ENCODE measurements at regions not wholly inside any gene's neighbourhood (a gene's known extent, or its start where the extent isn't known, plus 50 kb on each side); places are given as distances from the start of the nearest gene placed in this dataset.

- Histone ChIP-seq H3K27ac (ENCODE audit: low read depth, low read length) (no peak overlapping the region), H3K27me3 (ENCODE audit: control insufficient read depth in 2 of 2, insufficient read depth in 2 of 2, low read length in 2 of 2) (no peaks in the 10 kb centered on the region), H3K4me1 (ENCODE audit: control insufficient read depth in 2 of 2, insufficient read depth in 2 of 2, low read length in 2 of 2) (no peaks in the 10 kb centered on the region), H3K4me3 (ENCODE audit: low read length) (no peak overlapping the region), H3K9me3 (ENCODE audit: control insufficient read depth in 2 of 3, low read length in 3 of 3) (no peaks in the 10 kb centered on the region), H3K36me3 (ENCODE audit: control insufficient read depth in 2 of 3, insufficient read depth in 3 of 3, low read length in 3 of 3) (no peaks in the 10 kb centered on the region)
- H3K36me3 Mint-ChIP-seq = peaks cover 0 to 5% (median under 1%) of the 10 kb centered on the region in 5 donors
- no peak overlapping the region for H3K27ac Mint-ChIP-seq
- ATAC-seq = no peak
- intact Hi-C loops (cut with micrococcal nuclease) = no loop called here
- H3K9me3 Mint-ChIP-seq = peaks cover 0 to 9% (median 2%) of the 10 kb centered on the region in 11 donors
- H3K4me1 Mint-ChIP-seq = peaks cover 0 to 10% (median 0%) of the 10 kb centered on the region in 7 donors
- peaks cover 0 to 16% (median 0%) of the 10 kb centered on the region in 5 donors for H3K27me3 Mint-ChIP-seq
- no peak overlapping the region for H3K4me3 Mint-ChIP-seq
- ChIA-PET POLR2A (no interaction called here), CTCF (no interaction called here)
- no peak for DNase-seq
These were observed 173.7 kb downstream of the ERCC6L2 start for GRCh38 chr9:96048956-96049831.

GRCh38 chr9:96048104-96048955 is 172.8 kb downstream of the ERCC6L2 start:
- POLR2A ChIA-PET = no interaction called here
- Mint-ChIP-seq H3K36me3 (peaks cover 0 to under 1% (median 0%) of the 10 kb centered on the region in 5 donors), H3K9me3 (peaks cover 0 to 1% (median 0%) of the 10 kb centered on the region in 11 donors), H3K27me3 (peaks cover 0 to 13% (median 0%) of the 10 kb centered on the region in 5 donors), H3K27ac (peak overlapping the region in 1 of 9 donors; percentile 18), H3K4me1 (peaks cover 0 to 10% (median 0%) of the 10 kb centered on the region in 7 donors), H3K4me3 (no peak overlapping the region)
- intact Hi-C loops (cut with micrococcal nuclease) = no loop called here
- DNase-seq (no peak), ATAC-seq (peak; percentile 47)
- Histone ChIP-seq H3K4me1 (ENCODE audit: control insufficient read depth in 2 of 2, insufficient read depth in 2 of 2, low read length in 2 of 2) (no peaks in the 10 kb centered on the region), H3K36me3 (ENCODE audit: control insufficient read depth in 2 of 3, insufficient read depth in 3 of 3, low read length in 3 of 3) (no peaks in the 10 kb centered on the region), H3K9me3 (ENCODE audit: control insufficient read depth in 2 of 3, low read length in 3 of 3) (no peaks in the 10 kb centered on the region), H3K27ac (ENCODE audit: low read depth, low read length) (no peak overlapping the region), H3K27me3 (ENCODE audit: control insufficient read depth in 2 of 2, insufficient read depth in 2 of 2, low read length in 2 of 2) (no peaks in the 10 kb centered on the region), H3K4me3 (ENCODE audit: low read length) (no peak overlapping the region)
- CTCF ChIA-PET = no interaction called here

GRCh38 chr9:96047741-96048103 is 172.2 kb downstream of the ERCC6L2 start:
- POLR2A ChIA-PET = no interaction called here
- Histone ChIP-seq H3K4me1 (ENCODE audit: control insufficient read depth in 2 of 2, insufficient read depth in 2 of 2, low read length in 2 of 2) (no peaks in the 10 kb centered on the region), H3K4me3 (ENCODE audit: low read length) (no peak overlapping the region), H3K36me3 (ENCODE audit: control insufficient read depth in 2 of 3, insufficient read depth in 3 of 3, low read length in 3 of 3) (no peaks in the 10 kb centered on the region), H3K27me3 (ENCODE audit: control insufficient read depth in 2 of 2, insufficient read depth in 2 of 2, low read length in 2 of 2) (no peaks in the 10 kb centered on the region), H3K9me3 (ENCODE audit: control insufficient read depth in 2 of 3, low read length in 3 of 3) (no peaks in the 10 kb centered on the region), H3K27ac (ENCODE audit: low read depth, low read length) (no peak overlapping the region)
- Mint-ChIP-seq H3K9me3 (peaks cover 0 to 1% (median 0%) of the 10 kb centered on the region in 11 donors), H3K4me3 (no peak overlapping the region), H3K27me3 (peaks cover 0 to 13% (median 0%) of the 10 kb centered on the region in 5 donors), H3K4me1 (peaks cover 0 to 10% (median 0%) of the 10 kb centered on the region in 7 donors), H3K27ac (no peak overlapping the region), H3K36me3 (no peaks in the 10 kb centered on the region)
- intact Hi-C loops (cut with micrococcal nuclease) = no loop called here
- DNase-seq (no peak), ATAC-seq (no peak)
- CTCF ChIA-PET = no interaction called here

GRCh38 chr9:96047116-96047639 is 171.7 kb downstream of the ERCC6L2 start:
- ChIA-PET POLR2A (no interaction called here), CTCF (no interaction called here)
- Mint-ChIP-seq H3K27ac (no peak overlapping the region), H3K4me3 (no peak overlapping the region), H3K36me3 (no peaks in the 10 kb centered on the region), H3K27me3 (peaks cover 0 to 11% (median 0%) of the 10 kb centered on the region in 5 donors), H3K4me1 (peaks cover 0 to 10% (median 0%) of the 10 kb centered on the region in 7 donors), H3K9me3 (peaks cover 0 to 1% (median 0%) of the 10 kb centered on the region in 11 donors)
- Histone ChIP-seq H3K9me3 (ENCODE audit: control insufficient read depth in 2 of 3, low read length in 3 of 3) (no peaks in the 10 kb centered on the region), H3K4me1 (ENCODE audit: control insufficient read depth in 2 of 2, insufficient read depth in 2 of 2, low read length in 2 of 2) (no peaks in the 10 kb centered on the region), H3K27ac (ENCODE audit: low read depth, low read length) (no peak overlapping the region), H3K4me3 (ENCODE audit: low read length) (no peak overlapping the region), H3K27me3 (ENCODE audit: control insufficient read depth in 2 of 2, insufficient read depth in 2 of 2, low read length in 2 of 2) (no peaks in the 10 kb centered on the region), H3K36me3 (ENCODE audit: control insufficient read depth in 2 of 3, insufficient read depth in 3 of 3, low read length in 3 of 3) (no peaks in the 10 kb centered on the region)
- DNase-seq = no peak
- intact Hi-C loops (cut with micrococcal nuclease) = no loop called here
- ATAC-seq = no peak

- no peak for ATAC-seq
- H3K27ac ChIP-seq (ENCODE audit: low read depth, low read length) = no peak overlapping the region
- no peaks in the 10 kb centered on the region for H3K9me3 ChIP-seq (ENCODE audit: control insufficient read depth in 2 of 3, low read length in 3 of 3)
- no peaks in the 10 kb centered on the region for H3K4me1 ChIP-seq (ENCODE audit: control insufficient read depth in 2 of 2, insufficient read depth in 2 of 2, low read length in 2 of 2)
- Mint-ChIP-seq H3K27ac (no peak overlapping the region), H3K36me3 (no peaks in the 10 kb centered on the region), H3K27me3 (peaks cover 0 to 11% (median 0%) of the 10 kb centered on the region in 5 donors), H3K9me3 (no peaks in the 10 kb centered on the region), H3K4me3 (no peak overlapping the region), H3K4me1 (peaks cover 0 to 10% (median 0%) of the 10 kb centered on the region in 7 donors)
- CTCF ChIA-PET = no interaction called here
- no peaks in the 10 kb centered on the region for H3K36me3 ChIP-seq (ENCODE audit: control insufficient read depth in 2 of 3, insufficient read depth in 3 of 3, low read length in 3 of 3)
- intact Hi-C loops (cut with micrococcal nuclease) = no loop called here
- H3K4me3 ChIP-seq (ENCODE audit: low read length) = no peak overlapping the region
- DNase-seq = no peak
- no peaks in the 10 kb centered on the region for H3K27me3 ChIP-seq (ENCODE audit: control insufficient read depth in 2 of 2, insufficient read depth in 2 of 2, low read length in 2 of 2)
- POLR2A ChIA-PET = no interaction called here
These were observed 170.3 kb downstream of the ERCC6L2 start for GRCh38 chr9:96045811-96046210.

GRCh38 chr9:96044401-96044800 is 168.9 kb downstream of the ERCC6L2 start:
- Mint-ChIP-seq H3K27me3 (peaks cover 0 to 11% (median 0%) of the 10 kb centered on the region in 5 donors), H3K4me3 (no peak overlapping the region), H3K4me1 (peaks cover 0 to 10% (median 0%) of the 10 kb centered on the region in 7 donors), H3K27ac (no peak overlapping the region), H3K36me3 (peaks cover 0 to 4% (median 0%) of the 10 kb centered on the region in 5 donors), H3K9me3 (peaks cover 0 to 5% (median 2%) of the 10 kb centered on the region in 11 donors)
- H3K27ac ChIP-seq (ENCODE audit: low read depth, low read length) = no peak overlapping the region
- intact Hi-C loops (cut with micrococcal nuclease) = no loop called here
- H3K27me3 ChIP-seq (ENCODE audit: control insufficient read depth in 2 of 2, insufficient read depth in 2 of 2, low read length in 2 of 2) = no peaks in the 10 kb centered on the region
- DNase-seq = no peak
- no peaks in the 10 kb centered on the region for H3K4me1 ChIP-seq (ENCODE audit: control insufficient read depth in 2 of 2, insufficient read depth in 2 of 2, low read length in 2 of 2)
- no peaks in the 10 kb centered on the region for H3K36me3 ChIP-seq (ENCODE audit: control insufficient read depth in 2 of 3, insufficient read depth in 3 of 3, low read length in 3 of 3)
- H3K9me3 ChIP-seq (ENCODE audit: control insufficient read depth in 2 of 3, low read length in 3 of 3) = no peaks in the 10 kb centered on the region
- CTCF ChIA-PET = no interaction called here
- ATAC-seq = no peak
- POLR2A ChIA-PET = no interaction called here
- no peak overlapping the region for H3K4me3 ChIP-seq (ENCODE audit: low read length)

Data from naive thymus-derived CD4-positive, alpha-beta T cell (primary cell).